Common myeloid progenitor, CD34-positive (primary cell): ENCODE measurements at regions not wholly inside any gene's neighbourhood (a gene's known extent, or its start where the extent isn't known, plus 50 kb on each side); places are given as distances from the start of the nearest gene placed in this dataset.

Source experiments
- CTCF ChIA-PET: fragments of 350-600 bp; sonication (Branson Sonifier 250); formaldehyde crosslinking; loops from one replicate; lab custom pipeline; 2021; ENCODE audit warnings: antibody characterized with exemption; lab: Charles Lee
- POLR2A ChIA-PET: fragments of 350-600 bp; sonication (Branson Sonifier 250); formaldehyde crosslinking; loops from one replicate; lab custom pipeline; 2021; ENCODE audit warnings: antibody characterized with exemption; lab: Charles Lee
- DNase-seq, 3 donors: peaks; one replicate each; pipeline versions ENCODE4 v3.0.0 to v3.0.0-alpha.2; 2013
- H3K27ac ChIP-seq, 2 experiments: 1 replicate in 1 of 2; 2 replicates in 1 of 2; pipeline ENCODE4 v1.7.0; 2013; ENCODE audit warnings: inconsistent platforms in 2 of 2, low read length in 2 of 2, mild to moderate bottlenecking in 2 of 2, low read depth in 1 of 2, moderate library complexity in 1 of 2; ENCODE audit not compliant: severe bottlenecking in 2 of 2, insufficient read depth in 1 of 2, poor library complexity in 1 of 2
- H3K27me3 ChIP-seq, 5 experiments: replicated peaks in 2 of 5; 1 replicate in 3 of 5; 2 replicates in 2 of 5; pipeline versions ENCODE4 v1.6.1 to v1.7.0; 2013; ENCODE audit warnings: low read length in 4 of 5, mild to moderate bottlenecking in 2 of 5, moderate library complexity in 2 of 5, inconsistent platforms in 1 of 5; ENCODE audit not compliant: insufficient read depth in 5 of 5, control insufficient read depth in 4 of 5
- H3K36me3 ChIP-seq, 4 experiments: 1 replicate in 2 of 4; 2 replicates in 2 of 4; pipeline versions ENCODE4 v1.6.1 to v1.7.0; 2013; ENCODE audit warnings: low read length in 3 of 4, control low read depth in 1 of 4, mild to moderate bottlenecking in 1 of 4; ENCODE audit not compliant: control insufficient read depth in 4 of 4, insufficient read depth in 4 of 4
- H3K4me1 ChIP-seq, 4 experiments: 1 replicate in 3 of 4; 2 replicates in 1 of 4; pipeline versions ENCODE4 v1.6.1 to v1.7.1; 2013; ENCODE audit warnings: low read length in 3 of 4, mild to moderate bottlenecking in 3 of 4, control low read depth in 1 of 4, inconsistent platforms in 1 of 4, moderate library complexity in 1 of 4; ENCODE audit not compliant: control insufficient read depth in 4 of 4, insufficient read depth in 4 of 4; ENCODE audit errors: control extremely low read depth in 1 of 4
- H3K4me3 ChIP-seq, 7 experiments: 1 replicate in 4 of 7; 2 replicates in 3 of 7; pipeline versions ENCODE4 v1.5.1 to v1.7.0; 2013; ENCODE audit warnings: mild to moderate bottlenecking in 7 of 7, low read length in 6 of 7, moderate library complexity in 6 of 7, inconsistent platforms in 2 of 7, low read depth in 2 of 7, control low read depth in 1 of 7; ENCODE audit not compliant: insufficient read depth in 4 of 7, control insufficient read depth in 1 of 7; ENCODE audit errors: extremely low read depth in 1 of 7
- H3K9me3 ChIP-seq, 5 experiments: 1 replicate in 4 of 5; 2 replicates in 1 of 5; pipeline versions ENCODE4 v1.6.1 to v1.7.1; 2013; ENCODE audit warnings: low read length in 4 of 5, mild to moderate bottlenecking in 2 of 5, inconsistent platforms in 1 of 5, low read depth in 1 of 5, moderate library complexity in 1 of 5; ENCODE audit not compliant: control insufficient read depth in 4 of 5, insufficient read depth in 2 of 5; ENCODE audit errors: control extremely low read depth in 1 of 5
- WGBS: methylation state at CpG from one replicate; pipeline ENCODE4 v1.1.5; 2013; ENCODE audit not compliant: insufficient coverage; 5-methylcytosine and 5-hydroxymethylcytosine counted together

DNA sequence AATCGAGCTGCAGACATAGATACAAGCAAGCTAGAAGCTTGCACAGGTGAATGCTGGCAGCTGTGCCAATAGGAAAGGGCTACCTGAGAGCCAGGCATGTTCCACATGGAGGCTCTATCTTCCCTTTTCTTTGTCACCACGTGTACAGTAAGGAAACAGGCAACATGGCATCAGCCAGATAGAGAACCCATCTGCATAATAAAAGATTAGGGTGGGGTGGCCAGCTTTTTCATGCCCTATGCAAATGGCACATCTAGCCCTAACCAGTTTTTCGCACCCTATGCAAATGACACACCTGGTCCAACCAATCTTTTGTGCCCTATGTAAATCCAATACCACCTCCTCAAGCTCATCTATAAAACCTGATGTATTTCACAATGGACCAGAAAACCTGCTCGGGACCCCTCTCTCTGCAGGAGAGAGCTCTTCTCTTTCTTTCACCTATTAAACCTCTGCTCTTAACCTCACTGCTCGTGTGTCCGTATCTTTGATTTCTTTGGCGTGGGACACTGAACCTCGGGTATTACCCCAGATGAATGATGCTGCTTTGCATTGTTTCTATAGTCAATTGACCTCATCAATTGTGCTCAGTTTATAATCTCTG is 93.9 kb downstream of the SLC30A10 start:
- H3K36me3 ChIP-seq: no peaks in the 10 kb centered on the region
- peaks cover 0 to 16% (median 2%) of the 10 kb centered on the region in 5 experiments for H3K27me3 ChIP-seq
- H3K4me1 ChIP-seq: no peaks in the 10 kb centered on the region
- no peak overlapping the region for H3K4me3 ChIP-seq
- POLR2A ChIA-PET: no interaction called here
- WGBS: 54% methylated on average over 5 of the region's 8 CpGs
- H3K27ac ChIP-seq: no peak overlapping the region
- no peaks in the 10 kb centered on the region for H3K9me3 ChIP-seq
- CTCF ChIA-PET: no interaction called here
- DNase-seq: no peak

DNA sequence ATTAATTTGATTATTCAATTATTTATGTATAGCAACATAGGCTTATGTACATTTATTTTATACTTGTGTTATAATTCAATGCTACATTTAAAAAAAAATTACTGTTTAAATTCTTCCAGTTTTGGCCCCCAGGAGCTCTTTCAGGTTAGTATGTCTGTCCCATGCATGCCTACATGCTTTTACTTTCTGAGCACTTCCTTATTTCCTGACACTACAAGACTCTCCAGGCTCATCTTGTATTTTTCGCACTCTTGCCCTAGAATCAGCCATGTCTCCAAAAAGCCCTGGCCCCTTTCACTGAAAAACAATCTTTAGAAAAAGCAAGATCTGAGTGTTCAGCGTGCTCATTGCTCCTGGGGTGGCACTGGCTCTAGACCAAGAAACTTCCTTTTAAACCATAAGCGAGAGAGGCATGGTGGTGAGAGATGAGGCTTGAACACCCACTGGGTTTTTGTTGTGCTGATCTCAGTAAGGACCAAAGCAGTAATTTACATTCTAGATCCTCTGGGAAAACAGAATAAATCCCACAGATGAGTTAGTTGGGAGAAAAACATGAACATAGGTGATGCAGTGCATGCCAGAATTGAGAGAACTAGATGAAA is 95.0 kb downstream of the SLC30A10 start:
- Histone ChIP-seq H3K36me3 (no peaks in the 10 kb centered on the region), H3K9me3 (no peaks in the 10 kb centered on the region), H3K27me3 (peaks cover 0 to 16% (median 0%) of the 10 kb centered on the region in 5 experiments), H3K27ac (no peak overlapping the region), H3K4me1 (no peaks in the 10 kb centered on the region), H3K4me3 (no peak overlapping the region)
- DNase-seq: no peak
- WGBS: 97% methylated on average over 3 of the region's 3 CpGs
- CTCF ChIA-PET: no interaction called here
- POLR2A ChIA-PET: no interaction called here

DNA sequence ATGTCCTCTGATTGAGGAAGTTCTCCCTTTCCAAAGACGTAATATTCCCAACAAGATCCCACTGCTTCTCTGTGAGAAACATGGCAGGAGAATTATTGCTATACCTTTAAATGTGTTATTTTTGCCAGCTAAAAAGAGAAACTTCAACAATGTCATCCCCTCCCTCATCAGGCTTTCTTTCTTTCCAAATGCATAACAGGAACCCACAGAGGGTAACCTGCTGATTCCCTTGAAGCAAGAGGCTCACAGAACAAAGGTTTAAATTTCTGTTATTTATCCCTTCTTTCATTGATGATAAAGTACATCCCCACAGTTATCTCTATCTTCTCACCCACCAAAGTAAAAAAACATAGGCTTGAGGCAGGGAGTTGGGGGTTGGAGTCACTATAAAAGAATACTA is 102.1 kb downstream of the SLC30A10 start:
- POLR2A ChIA-PET: no interaction called here
- no peak for DNase-seq
- Histone ChIP-seq H3K4me3 (no peak overlapping the region), H3K9me3 (no peaks in the 10 kb centered on the region), H3K27ac (no peak overlapping the region), H3K4me1 (no peaks in the 10 kb centered on the region), H3K27me3 (peaks cover 0 to 2% (median 0%) of the 10 kb centered on the region in 5 experiments), H3K36me3 (no peaks in the 10 kb centered on the region)
- no CpG with 5 or more reads among the region's 1 CpG for WGBS
- CTCF ChIA-PET: no interaction called here

- H3K27ac ChIP-seq: no peak overlapping the region
- no CpG with 5 or more reads among the region's 2 CpGs for WGBS
- H3K9me3 ChIP-seq: no peaks in the 10 kb centered on the region
- ChIA-PET POLR2A (no interaction called here), CTCF (no interaction called here)
- no peaks in the 10 kb centered on the region for H3K36me3 ChIP-seq
- no peak for DNase-seq
- peaks cover 0 to 2% (median 0%) of the 10 kb centered on the region in 5 experiments for H3K27me3 ChIP-seq
- H3K4me3 ChIP-seq: no peak overlapping the region
- no peaks in the 10 kb centered on the region for H3K4me1 ChIP-seq
These were observed 103.0 kb downstream of the SLC30A10 start for GRCh38 chr1:219825355-219825754.

DNA sequence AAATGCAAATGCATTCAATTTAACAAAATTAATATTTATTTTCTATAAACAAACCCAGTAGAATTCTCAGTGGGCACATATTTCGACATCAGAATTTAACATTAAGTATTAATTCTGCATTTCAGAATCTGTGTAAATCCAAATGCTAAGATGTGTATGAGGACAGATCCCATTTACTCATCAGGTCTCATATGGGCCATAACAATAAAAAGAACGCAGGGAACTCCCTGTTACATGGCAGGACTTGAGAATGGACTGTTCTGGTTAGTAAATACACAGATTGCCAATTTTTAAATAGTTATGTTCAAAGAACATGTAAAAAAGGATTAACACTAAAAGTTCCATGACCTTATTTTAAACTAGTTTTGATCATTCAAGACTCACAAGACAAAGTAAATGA is 104.0 kb downstream of the SLC30A10 start:
- H3K9me3 ChIP-seq: no peaks in the 10 kb centered on the region
- no peak overlapping the region for H3K27ac ChIP-seq
- WGBS: no CpG with 5 or more reads among the region's 2 CpGs
- no peaks in the 10 kb centered on the region for H3K4me1 ChIP-seq
- peaks cover 0 to 2% (median 0%) of the 10 kb centered on the region in 5 experiments for H3K27me3 ChIP-seq
- ChIA-PET POLR2A (no interaction called here), CTCF (no interaction called here)
- no peaks in the 10 kb centered on the region for H3K36me3 ChIP-seq
- no peak overlapping the region for H3K4me3 ChIP-seq
- no peak for DNase-seq

GRCh38 chr1:219820551-219820950 is 107.8 kb downstream of the SLC30A10 start:
- no peaks in the 10 kb centered on the region for H3K36me3 ChIP-seq
- H3K4me1 ChIP-seq: no peaks in the 10 kb centered on the region
- no peak overlapping the region for H3K4me3 ChIP-seq
- ChIA-PET CTCF (no interaction called here), POLR2A (no interaction called here)
- no peak for DNase-seq
- WGBS: 100% methylated on average over 2 of the region's 2 CpGs
- H3K9me3 ChIP-seq: no peaks in the 10 kb centered on the region
- peaks cover 0 to 13% (median 6%) of the 10 kb centered on the region in 5 experiments for H3K27me3 ChIP-seq
- no peak overlapping the region for H3K27ac ChIP-seq

GRCh38 chr1:219817914-219818313 is 110.4 kb downstream of the SLC30A10 start:
- Histone ChIP-seq H3K36me3 (no peaks in the 10 kb centered on the region), H3K27ac (no peak overlapping the region), H3K4me3 (no peak overlapping the region), H3K4me1 (no peaks in the 10 kb centered on the region), H3K9me3 (no peaks in the 10 kb centered on the region), H3K27me3 (peaks cover 0 to 33% (median 10%) of the 10 kb centered on the region in 5 experiments)
- ChIA-PET POLR2A (no interaction called here), CTCF (no interaction called here)
- WGBS: 100% methylated on average over 1 of the region's 2 CpGs
- DNase-seq: no peak
